DOHH2 (cell line): ENCODE measurements at regions not wholly inside any gene's neighbourhood (a gene's known extent, or its start where the extent isn't known, plus 50 kb on each side); places are given as distances from the start of the nearest gene placed in this dataset.

Experiments used
- CTCF ChIP-seq: fragments of 200-600 bp; sonication (generic); IDR thresholded peaks from one replicate; pipeline ENCODE4 v1.5.1; 2014; ENCODE audit warnings: antibody characterized with exemption, mild to moderate bottlenecking, low read depth, low read length; ENCODE audit not compliant: poor library complexity, severe bottlenecking
- EZH2phosphoT487 ChIP-seq: fragments of 200-600 bp; sonication (generic); IDR thresholded peaks from 2 replicates; pipeline ENCODE4 v1.6.1; 2017; ENCODE audit warnings: borderline replicate concordance, mild to moderate bottlenecking, antibody characterized with exemption, low read length, moderate library complexity, mixed read lengths

- no peak for TF ChIP-seq CTCF
- no peak for TF ChIP-seq EZH2phosphoT487
Observed at GRCh38 chr22:27523711-27524110, 277.8 kb downstream of the MN1 start.
